Stimulated activated CD4-positive, alpha-beta T cell treated with anti-CD3 and anti-CD28 coated beads, TNF-alpha, amount 100 ng/mL, for 48 hours (primary cell): ENCODE measurements at regions not wholly inside any gene's neighbourhood (a gene's known extent, or its start where the extent isn't known, plus 50 kb on each side); places are given as distances from the start of the nearest gene placed in this dataset.

Experiments used
- DNase-seq, 3 donors: peaks; one replicate each; pipeline ENCODE4 v3.0.0-alpha.2; 2020; ENCODE audit warnings: low read depth in 3 of 3

GRCh38 chr20:63087236-63087871 is 80.6 kb upstream of the BHLHE23 start:
- DNase-seq: no peak

- no peak for DNase-seq
Observed at GRCh38 chr20:63086421-63087235, 79.9 kb upstream of the BHLHE23 start.

GRCh38 chr20:63085151-63085861 is 78.5 kb upstream of the BHLHE23 start:
- no peak for DNase-seq

DNA sequence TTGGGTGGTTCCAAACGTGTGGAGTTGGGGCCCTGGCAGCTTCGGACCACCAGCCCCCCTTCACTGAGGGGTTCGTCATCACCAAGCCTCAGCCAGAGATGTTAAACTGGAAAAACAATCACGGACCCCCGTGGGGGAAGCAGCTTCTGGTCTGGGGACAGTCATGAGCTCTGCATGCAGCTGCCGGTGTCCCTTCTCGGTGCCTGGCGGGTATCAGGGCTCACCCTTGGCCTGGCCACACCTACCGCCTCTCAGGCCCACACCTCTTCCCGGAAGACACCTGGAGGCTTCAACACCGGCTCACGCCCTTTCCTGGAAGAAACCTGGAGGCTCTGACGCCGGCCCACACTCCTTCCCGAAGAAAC is 77.8 kb upstream of the BHLHE23 start:
- no peak for DNase-seq

GRCh38 chr20:63083831-63084562 is 77.2 kb upstream of the BHLHE23 start:
- DNase-seq: no peak

GRCh38 chr20:63082939-63083735 is 76.4 kb upstream of the BHLHE23 start:
- no peak for DNase-seq

GRCh38 chr20:63082308-63082938 is 75.7 kb upstream of the BHLHE23 start:
- DNase-seq: peak in 2 of 3 donors; percentile 9 to 20

- no peak for DNase-seq
Observed at GRCh38 chr20:63081831-63082230, 75.1 kb upstream of the BHLHE23 start.

DNA sequence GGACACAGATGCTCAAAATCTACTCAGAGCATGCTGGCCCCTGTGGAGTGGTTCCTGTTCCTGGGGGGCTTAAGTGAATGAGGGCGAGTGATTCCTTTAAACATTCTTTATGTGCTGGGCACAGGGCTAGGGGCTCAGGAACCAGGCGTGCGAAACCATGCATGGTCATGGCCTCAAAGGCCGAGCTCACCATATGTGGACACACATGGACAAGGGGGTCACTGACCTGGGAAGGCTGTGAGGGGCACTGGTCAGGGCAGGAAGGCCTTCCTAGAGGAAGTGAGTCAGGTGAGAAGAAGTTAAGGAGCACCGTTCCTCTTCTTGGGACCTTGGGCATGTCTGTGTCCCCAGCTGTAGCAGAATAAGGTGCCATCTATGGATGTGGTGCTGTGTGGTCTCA is 74.6 kb upstream of the BHLHE23 start:
- DNase-seq: no peak

GRCh38 chr20:63080811-63081210 is 74.0 kb upstream of the BHLHE23 start:
- DNase-seq: no peak

DNA sequence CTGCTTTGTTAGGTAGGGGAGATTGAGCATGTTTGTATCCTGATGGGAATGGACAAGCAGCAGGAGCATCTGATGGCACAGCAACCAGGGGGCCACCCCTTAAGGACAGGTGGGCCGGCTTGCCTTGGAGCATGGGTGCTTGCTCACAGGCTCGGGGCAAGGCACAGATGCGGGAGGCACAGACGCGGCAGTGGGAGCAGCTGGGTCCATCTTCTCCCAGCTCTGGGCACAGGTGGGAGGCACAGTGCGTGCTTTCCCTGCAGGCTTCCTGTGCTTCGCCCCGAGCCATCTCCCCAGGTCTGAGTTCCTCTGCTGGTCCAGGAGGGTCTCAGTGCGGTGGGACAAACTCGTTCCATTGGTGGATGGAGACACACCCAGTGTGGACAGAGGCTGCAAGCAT is 73.6 kb upstream of the BHLHE23 start:
- no peak for DNase-seq

DNA sequence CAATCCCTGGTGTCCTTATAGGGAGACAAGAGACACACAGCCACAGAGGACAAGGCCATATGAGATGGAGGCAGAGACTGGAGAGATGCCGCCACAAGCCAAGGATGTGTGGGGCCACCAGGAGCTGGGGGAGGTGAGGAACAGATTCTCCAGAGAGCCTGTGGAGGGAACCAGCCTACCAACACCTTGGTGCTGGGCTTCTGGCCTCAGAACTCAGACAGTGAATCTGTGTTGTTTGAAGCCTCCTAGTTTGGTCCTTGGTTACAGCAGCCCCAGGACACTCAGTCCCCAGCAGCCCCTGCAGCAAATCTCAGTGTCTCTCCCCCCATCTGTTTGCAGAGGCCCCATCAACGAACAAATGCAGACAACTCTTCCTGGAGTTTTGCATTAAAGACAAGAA is 73.2 kb upstream of the BHLHE23 start:
- DNase-seq: no peak

DNA sequence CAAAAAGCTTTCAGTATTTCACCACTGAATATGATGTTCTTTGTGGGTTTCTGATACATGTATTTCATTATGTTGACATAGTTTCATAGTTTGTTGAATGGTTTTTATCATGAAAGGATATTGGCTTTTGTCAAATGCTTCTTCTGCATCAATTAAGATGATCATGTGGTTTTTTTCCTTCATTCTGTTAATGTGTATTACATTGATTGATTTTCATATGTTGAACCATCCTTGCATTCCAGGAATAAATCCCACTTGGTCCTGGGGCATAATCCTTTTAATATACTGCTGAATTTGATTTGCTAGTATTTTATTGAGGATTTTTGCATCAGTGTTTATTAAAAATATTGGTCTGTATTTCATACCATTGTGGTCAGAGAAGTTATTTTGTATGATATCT is 70.9 kb upstream of the BHLHE23 start:
- DNase-seq: no peak

DNA sequence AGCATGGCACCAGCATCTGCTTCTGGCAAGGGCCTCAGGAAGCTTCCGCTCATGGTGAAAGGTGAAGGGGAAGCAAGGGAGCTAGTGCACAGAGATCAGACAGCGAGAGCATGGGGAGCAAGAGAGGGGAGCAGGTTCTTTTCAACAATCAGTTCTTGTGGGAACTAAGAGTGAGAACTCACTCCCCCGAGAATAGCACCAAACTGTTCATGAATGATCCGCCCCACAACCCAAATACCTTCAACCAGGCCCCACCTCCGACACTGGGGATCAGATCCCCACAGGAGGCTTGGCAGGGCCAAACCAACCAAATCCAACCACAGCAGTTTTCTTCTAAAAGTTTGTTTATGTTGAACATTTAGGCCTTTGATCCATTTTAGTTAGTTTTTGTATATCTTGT is 69.7 kb upstream of the BHLHE23 start:
- no peak for DNase-seq

- DNase-seq: no peak
Observed at GRCh38 chr20:63074631-63075030, 67.9 kb upstream of the BHLHE23 start.

DNA sequence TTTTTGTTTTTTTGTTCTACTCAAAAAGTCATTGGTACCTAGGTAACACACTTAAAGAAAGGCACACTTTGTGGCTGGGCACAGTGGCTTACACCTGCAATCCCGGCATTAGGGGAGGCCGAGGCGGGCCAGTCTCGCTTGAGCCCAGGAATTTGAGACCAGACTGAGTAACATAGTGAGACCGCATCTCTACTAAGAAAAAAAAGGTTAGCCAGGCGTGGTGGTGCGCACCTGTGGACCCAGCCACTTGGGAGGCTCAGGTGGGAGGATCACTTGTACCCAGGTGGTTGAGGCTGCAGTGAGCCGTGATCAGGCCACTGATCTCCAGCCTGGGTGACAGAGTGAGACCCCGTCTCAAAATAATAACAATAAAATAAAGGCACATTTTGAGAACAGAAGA is 67.4 kb upstream of the BHLHE23 start:
- no peak for DNase-seq

- no peak for DNase-seq
Observed at GRCh38 chr20:63073738-63074065, 66.9 kb upstream of the BHLHE23 start.

- DNase-seq: no peak
Observed at GRCh38 chr20:63072991-63073737, 66.4 kb upstream of the BHLHE23 start.

- DNase-seq: no peak
Observed at GRCh38 chr20:63072231-63072791, 65.5 kb upstream of the BHLHE23 start.
